GM23248 (cell line): ENCODE measurements at regions not wholly inside any gene's neighbourhood (a gene's known extent, or its start where the extent isn't known, plus 50 kb on each side); places are given as distances from the start of the nearest gene placed in this dataset.

Experiments
- DNase-seq: peaks from one replicate; pipeline ENCODE4 v3.0.0-alpha.2; 2015
- H2AFZ ChIP-seq: fragments of 200-600 bp; sonication (generic); 2 replicates; pipeline ENCODE4 v1.6.1; 2016; ENCODE audit warnings: antibody characterized with exemption
- H3F3A ChIP-seq: fragments of 200-600 bp; sonication (generic); 2 replicates; pipeline ENCODE4 v1.6.1; 2016; ENCODE audit warnings: mild to moderate bottlenecking, antibody characterized with exemption, mixed run types; ENCODE audit not compliant: insufficient read depth
- H3K27ac ChIP-seq: fragments of 200-600 bp; sonication (generic); 2 replicates; pipeline ENCODE4 v1.5.1; 2016; ENCODE audit warnings: mild to moderate bottlenecking
- H3K27me3 ChIP-seq: fragments of 200-600 bp; sonication (generic); replicated peaks from 2 replicates; pipeline ENCODE4 v1.6.1; 2016; ENCODE audit warnings: mild to moderate bottlenecking; ENCODE audit not compliant: insufficient read depth
- H3K36me3 ChIP-seq: fragments of 200-600 bp; sonication (generic); 2 replicates; pipeline ENCODE4 v1.6.1; 2016; ENCODE audit warnings: low read depth, mild to moderate bottlenecking
- H3K4me1 ChIP-seq: fragments of 200-600 bp; sonication (generic); 2 replicates; pipeline ENCODE4 v1.6.1; 2016; ENCODE audit warnings: mild to moderate bottlenecking; ENCODE audit not compliant: insufficient read depth
- H3K4me2 ChIP-seq: fragments of 200-600 bp; sonication (generic); one replicate; pipeline ENCODE4 v1.6.1; 2016; ENCODE audit warnings: mild to moderate bottlenecking; ENCODE audit not compliant: unreplicated experiment
- H3K4me3 ChIP-seq: fragments of 200-600 bp; sonication (generic); 2 replicates; pipeline ENCODE4 v1.5.1; 2016; ENCODE audit warnings: mild to moderate bottlenecking
- H3K79me2 ChIP-seq: fragments of 200-600 bp; sonication (generic); 2 replicates; pipeline ENCODE4 v1.6.1; 2016; ENCODE audit warnings: mild to moderate bottlenecking; ENCODE audit not compliant: insufficient read depth
- H3K9ac ChIP-seq: fragments of 200-600 bp; sonication (generic); 2 replicates; pipeline ENCODE4 v1.6.1; 2016; ENCODE audit warnings: mild to moderate bottlenecking
- H3K9me2 ChIP-seq: fragments of 200-600 bp; sonication (generic); 2 replicates; pipeline ENCODE4 v1.6.1; 2016; ENCODE audit warnings: mixed run types, mild to moderate bottlenecking, moderate library complexity; ENCODE audit not compliant: insufficient read depth
- H3K9me3 ChIP-seq: fragments of 200-600 bp; sonication (generic); one replicate; pipeline ENCODE4 v1.6.1; 2017; ENCODE audit warnings: low read depth
- H4K20me1 ChIP-seq: fragments of 200-600 bp; sonication (generic); 2 replicates; pipeline ENCODE4 v1.6.0; 2016; ENCODE audit not compliant: insufficient read depth
- EZH2 ChIP-seq: fragments of 200-600 bp; sonication (generic); IDR thresholded peaks from 2 replicates; pipeline ENCODE4 v1.6.1; 2018; ENCODE audit warnings: antibody characterized with exemption, mild to moderate bottlenecking; ENCODE audit not compliant: insufficient read depth, poor library complexity, severe bottlenecking
- EZH2phosphoT487 ChIP-seq: fragments of 200-600 bp; sonication (generic); IDR thresholded peaks from 2 replicates; pipeline ENCODE4 v1.6.1; 2018; ENCODE audit warnings: antibody characterized with exemption, moderate library complexity, mild to moderate bottlenecking, low read depth; ENCODE audit not compliant: insufficient read depth
- WGBS, 2 experiments: methylation state at CpG; one replicate each; pipeline ENCODE4 v1.1.6; 2015 to 2017; ENCODE audit warnings: low lambda C conversion rate in 2 of 2, low coverage in 1 of 2; ENCODE audit errors: missing lambda C conversion rate in 2 of 2; 5-methylcytosine and 5-hydroxymethylcytosine counted together
- in situ Hi-C: fragments of 300-500 bp; cut with MboI; formaldehyde crosslinking; loops from 2 replicates; pipeline ENCODE4 v1.15.0; 2020

DNA sequence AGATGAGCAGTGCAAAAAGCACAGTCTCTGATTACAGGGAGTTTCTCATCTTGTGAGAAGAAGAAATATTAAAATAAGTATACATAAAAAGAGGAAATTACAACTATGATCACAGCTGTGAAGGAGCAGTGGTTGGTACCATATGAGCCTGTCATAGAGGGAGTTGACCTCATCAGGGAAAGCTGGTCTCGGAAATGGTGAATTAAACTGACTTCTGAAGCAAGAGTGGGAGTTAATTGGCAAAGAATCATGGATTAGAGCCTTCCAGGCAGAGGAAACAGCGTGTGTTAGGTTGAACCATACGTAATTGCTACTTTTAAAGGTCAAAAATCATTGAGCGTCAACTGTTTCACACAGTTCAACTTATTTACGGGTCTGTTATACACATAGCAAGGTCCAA is 539.1 kb downstream of the EDEM1 start:
- H3K27me3 ChIP-seq = no peaks in the 10 kb centered on the region
- H2AFZ ChIP-seq = no peak overlapping the region
- no peaks in the 10 kb centered on the region for H3K4me1 ChIP-seq
- DNase-seq = no peak
- no peak overlapping the region for H3K4me2 ChIP-seq
- H3K4me3 ChIP-seq = no peak overlapping the region
- no peak for TF ChIP-seq EZH2phosphoT487
- no peak for TF ChIP-seq EZH2
- no peaks in the 10 kb centered on the region for H4K20me1 ChIP-seq
- peaks cover 4% of the 10 kb centered on the region for H3K9me3 ChIP-seq
- no peaks in the 10 kb centered on the region for H3F3A ChIP-seq
- no peak overlapping the region for H3K27ac ChIP-seq
- H3K79me2 ChIP-seq = no peaks in the 10 kb centered on the region
- WGBS, 2 experiments = 12 to 16% methylated on average over 5 of the region's 5 CpGs
- in situ Hi-C loops = no loop called here
- H3K9ac ChIP-seq = no peak overlapping the region
- H3K36me3 ChIP-seq = no peaks in the 10 kb centered on the region
- H3K9me2 ChIP-seq = no peaks in the 10 kb centered on the region

DNA sequence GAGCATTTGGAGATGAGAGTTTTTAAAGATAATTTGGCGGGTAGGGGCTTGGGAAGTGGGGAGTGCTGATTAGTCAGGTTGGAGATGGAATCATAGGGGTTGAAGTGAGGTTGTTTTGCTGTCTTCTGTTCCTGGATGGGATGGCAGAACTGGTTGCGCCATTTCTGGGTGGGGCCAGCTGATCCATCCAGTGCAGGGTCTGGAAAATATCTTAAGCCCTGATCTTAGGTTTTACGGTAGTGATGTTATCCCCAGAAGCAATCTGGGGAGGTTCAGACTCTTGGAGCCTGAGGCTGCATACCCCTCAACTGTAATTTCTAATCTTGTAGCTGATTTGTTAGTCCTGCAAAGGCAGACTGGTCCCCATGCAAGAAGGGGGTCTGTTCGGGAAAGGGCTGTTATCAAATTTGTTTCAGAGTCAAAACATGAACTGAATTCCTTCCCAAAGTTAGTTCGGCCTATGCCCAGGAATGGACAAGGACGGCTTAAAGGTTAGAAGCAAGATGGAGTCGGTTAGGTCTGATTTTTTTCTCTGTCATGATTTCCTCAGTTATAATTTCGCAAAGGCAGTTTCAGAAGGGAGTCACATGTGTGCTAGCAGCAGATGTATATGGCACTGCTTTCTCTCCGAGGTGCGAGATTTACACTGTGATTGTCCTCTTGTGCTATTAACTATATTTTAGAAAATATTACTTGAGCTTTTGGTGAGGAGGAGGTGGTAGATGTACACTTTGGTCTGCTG is 540.4 kb downstream of the EDEM1 start:
- Histone ChIP-seq H3K27ac (no peak overlapping the region), H3K36me3 (no peaks in the 10 kb centered on the region), H3K27me3 (no peaks in the 10 kb centered on the region), H3K4me2 (no peak overlapping the region), H3K4me3 (no peak overlapping the region), H4K20me1 (no peaks in the 10 kb centered on the region), H3K9me2 (no peaks in the 10 kb centered on the region), H3F3A (no peaks in the 10 kb centered on the region), H3K79me2 (no peaks in the 10 kb centered on the region), H3K9ac (no peak overlapping the region), H2AFZ (no peak overlapping the region), H3K4me1 (no peaks in the 10 kb centered on the region), H3K9me3 (peaks cover 4% of the 10 kb centered on the region)
- 26 to 32% methylated on average over 10 of the region's 10 CpGs for WGBS, 2 experiments
- in situ Hi-C loops = no loop called here
- no peak for DNase-seq
- no peak for TF ChIP-seq EZH2phosphoT487
- TF ChIP-seq EZH2 = no peak

GRCh38 chr3:5729852-5730251 is 542.3 kb downstream of the EDEM1 start:
- no peaks in the 10 kb centered on the region for H3K79me2 ChIP-seq
- H4K20me1 ChIP-seq = no peaks in the 10 kb centered on the region
- DNase-seq = no peak
- no peak overlapping the region for H3K4me2 ChIP-seq
- H3K9me2 ChIP-seq = no peaks in the 10 kb centered on the region
- no peaks in the 10 kb centered on the region for H3F3A ChIP-seq
- 8 to 18% methylated on average over 4 of the region's 4 CpGs for WGBS, 2 experiments
- H3K9me3 ChIP-seq = no peaks in the 10 kb centered on the region
- no peak overlapping the region for H2AFZ ChIP-seq
- no peak overlapping the region for H3K4me3 ChIP-seq
- H3K9ac ChIP-seq = no peak overlapping the region
- no peak for TF ChIP-seq EZH2phosphoT487
- no peak for TF ChIP-seq EZH2
- H3K36me3 ChIP-seq = no peaks in the 10 kb centered on the region
- no peak overlapping the region for H3K27ac ChIP-seq
- no peaks in the 10 kb centered on the region for H3K27me3 ChIP-seq
- in situ Hi-C loops = no loop called here
- H3K4me1 ChIP-seq = no peaks in the 10 kb centered on the region

- Histone ChIP-seq H3K4me2 (no peak overlapping the region), H3K4me1 (no peaks in the 10 kb centered on the region), H3K4me3 (no peak overlapping the region), H4K20me1 (no peaks in the 10 kb centered on the region), H3F3A (no peaks in the 10 kb centered on the region), H3K27me3 (no peaks in the 10 kb centered on the region), H3K79me2 (no peaks in the 10 kb centered on the region), H3K27ac (no peak overlapping the region), H3K9me3 (no peaks in the 10 kb centered on the region), H3K9ac (no peak overlapping the region), H2AFZ (no peak overlapping the region), H3K9me2 (no peaks in the 10 kb centered on the region), H3K36me3 (no peaks in the 10 kb centered on the region)
- DNase-seq = no peak
- in situ Hi-C loops = no loop called here
- no peak for TF ChIP-seq EZH2
- no peak for TF ChIP-seq EZH2phosphoT487
- WGBS, 2 experiments = 19 to 25% methylated on average over 2 of the region's 2 CpGs
Measured at GRCh38 chr3:5731100-5731499, 543.6 kb downstream of the EDEM1 start.

- H3K9ac ChIP-seq = no peak overlapping the region
- DNase-seq = no peak
- no peak overlapping the region for H2AFZ ChIP-seq
- no peaks in the 10 kb centered on the region for H3K27me3 ChIP-seq
- H3F3A ChIP-seq = no peaks in the 10 kb centered on the region
- no peaks in the 10 kb centered on the region for H3K4me1 ChIP-seq
- H3K79me2 ChIP-seq = no peaks in the 10 kb centered on the region
- no peaks in the 10 kb centered on the region for H4K20me1 ChIP-seq
- no peaks in the 10 kb centered on the region for H3K9me3 ChIP-seq
- in situ Hi-C loops = no loop called here
- H3K27ac ChIP-seq = no peak overlapping the region
- WGBS, 2 experiments = 10 to 13% methylated on average over 2 of the region's 2 CpGs
- no peak overlapping the region for H3K4me2 ChIP-seq
- no peak for TF ChIP-seq EZH2
- TF ChIP-seq EZH2phosphoT487 = no peak
- no peaks in the 10 kb centered on the region for H3K36me3 ChIP-seq
- no peak overlapping the region for H3K4me3 ChIP-seq
- no peaks in the 10 kb centered on the region for H3K9me2 ChIP-seq
Measured at GRCh38 chr3:5732081-5732480, 544.6 kb downstream of the EDEM1 start.
